ENCODE measurements at regions not wholly inside any gene's neighbourhood (a gene's known extent, or its start where the extent isn't known, plus 50 kb on each side); places are given as distances from the start of the nearest gene placed in this dataset.

DNA sequence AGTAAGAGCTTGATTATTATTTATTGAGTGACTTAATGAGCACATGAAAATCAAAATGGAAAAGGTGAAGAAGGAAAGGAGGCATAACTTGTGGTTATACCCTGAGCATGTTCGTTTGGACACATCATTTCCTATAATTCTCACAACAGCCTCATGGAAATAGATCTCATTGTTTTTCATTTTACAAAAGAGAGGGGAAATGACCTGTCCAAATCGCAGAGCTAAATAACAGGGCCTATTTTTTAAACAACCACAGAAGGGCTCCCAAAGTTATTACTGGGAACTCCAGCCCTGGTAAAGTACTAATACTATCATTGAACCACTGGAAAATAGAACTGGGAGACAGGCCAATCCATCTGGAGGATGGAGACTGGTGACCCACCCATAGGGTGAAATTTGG is 317.7 kb upstream of the C16orf82 start:
- TF ChIP-seq EZH2 (IDR thresholded peaks at IDR 0.05; ENCODE audit: low read length) = no peak
- TF ChIP-seq, protein P1, sequence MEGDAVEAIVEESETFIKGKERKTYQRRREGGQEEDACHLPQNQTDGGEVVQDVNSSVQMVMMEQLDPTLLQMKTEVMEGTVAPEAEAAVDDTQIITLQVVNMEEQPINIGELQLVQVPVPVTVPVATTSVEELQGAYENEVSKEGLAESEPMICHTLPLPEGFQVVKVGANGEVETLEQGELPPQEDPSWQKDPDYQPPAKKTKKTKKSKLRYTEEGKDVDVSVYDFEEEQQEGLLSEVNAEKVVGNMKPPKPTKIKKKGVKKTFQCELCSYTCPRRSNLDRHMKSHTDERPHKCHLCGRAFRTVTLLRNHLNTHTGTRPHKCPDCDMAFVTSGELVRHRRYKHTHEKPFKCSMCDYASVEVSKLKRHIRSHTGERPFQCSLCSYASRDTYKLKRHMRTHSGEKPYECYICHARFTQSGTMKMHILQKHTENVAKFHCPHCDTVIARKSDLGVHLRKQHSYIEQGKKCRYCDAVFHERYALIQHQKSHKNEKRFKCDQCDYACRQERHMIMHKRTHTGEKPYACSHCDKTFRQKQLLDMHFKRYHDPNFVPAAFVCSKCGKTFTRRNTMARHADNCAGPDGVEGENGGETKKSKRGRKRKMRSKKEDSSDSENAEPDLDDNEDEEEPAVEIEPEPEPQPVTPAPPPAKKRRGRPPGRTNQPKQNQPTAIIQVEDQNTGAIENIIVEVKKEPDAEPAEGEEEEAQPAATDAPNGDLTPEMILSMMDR (optimal IDR thresholded peaks at IDR 0.05 in 1 of 3, IDR thresholded peaks at IDR 0.05 in 1 of 3, conservative IDR thresholded peaks at IDR 0.05 in 1 of 3; ENCODE audit: extremely low read depth in 1 of 3, insufficient read depth in 2 of 3, low read length in 3 of 3) = no peak
